Activated CD4-positive, alpha-beta T cell treated with anti-CD3 and anti-CD28 coated beads, Interleukin-2, amount 10 ng/mL, durations not matched to agents 7 days and 5 days (primary cell): ENCODE measurements at regions not wholly inside any gene's neighbourhood (a gene's known extent, or its start where the extent isn't known, plus 50 kb on each side); places are given as distances from the start of the nearest gene placed in this dataset.

Source experiments
- CTCF ChIA-PET: fragments of 350-600 bp; sonication (Branson Sonifier 250); formaldehyde crosslinking; loops from one replicate; lab custom pipeline; 2021; ENCODE audit warnings: antibody characterized with exemption; lab: Charles Lee
- POLR2A ChIA-PET: fragments of 350-600 bp; sonication (Branson Sonifier 250); formaldehyde crosslinking; loops from one replicate; lab custom pipeline; 2021; ENCODE audit warnings: antibody characterized with exemption; lab: Charles Lee
- DNase-seq: peaks from one replicate; pipeline ENCODE4 v3.0.0-alpha.2; 2020
- H3K27ac Mint-ChIP-seq: one replicate; pipeline ENCODE4 v1.8.0; 2021; ENCODE audit warnings: mild to moderate bottlenecking, moderate library complexity, mixed read lengths
- H3K27me3 Mint-ChIP-seq: one replicate; pipeline ENCODE4 v1.8.0; 2021; ENCODE audit warnings: mixed read lengths
- H3K36me3 Mint-ChIP-seq: one replicate; pipeline ENCODE4 v1.8.0; 2021; ENCODE audit warnings: low read depth, mixed read lengths
- H3K4me1 Mint-ChIP-seq: one replicate; pipeline ENCODE4 v1.8.0; 2021; ENCODE audit warnings: mixed read lengths
- H3K4me3 Mint-ChIP-seq: one replicate; pipeline ENCODE4 v1.8.0; 2021; ENCODE audit warnings: mild to moderate bottlenecking, moderate library complexity, mixed read lengths
- H3K9me3 Mint-ChIP-seq: one replicate; pipeline ENCODE4 v1.8.0; 2021; ENCODE audit warnings: mixed read lengths

DNA sequence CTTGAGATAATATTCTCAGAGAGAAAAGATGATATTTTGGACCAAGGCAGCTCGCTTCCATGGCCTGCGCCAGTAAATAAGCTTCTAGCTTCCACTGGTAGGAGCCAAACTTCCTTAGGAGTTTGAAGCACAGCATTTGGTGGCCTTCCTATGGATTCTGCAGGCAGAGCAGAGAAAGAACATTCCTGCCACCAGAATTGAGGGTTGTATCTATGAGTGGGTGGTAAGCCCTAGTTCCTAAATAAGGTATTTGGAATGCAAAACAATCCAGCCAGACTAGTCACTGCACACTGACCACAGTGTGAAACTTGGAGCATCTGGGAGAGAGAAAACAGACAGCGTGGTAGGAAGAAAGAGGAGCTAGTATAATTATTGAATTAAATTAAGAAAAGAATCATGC lies 54.1 kb upstream of the BCAR3 start:
- Mint-ChIP-seq H3K4me1 (no peaks in the 10 kb centered on the region), H3K36me3 (no peaks in the 10 kb centered on the region), H3K27me3 (no peaks in the 10 kb centered on the region), H3K4me3 (no peak overlapping the region), H3K27ac (no peak overlapping the region), H3K9me3 (no peaks in the 10 kb centered on the region)
- DNase-seq, result no peak
- ChIA-PET POLR2A (no interaction called here), CTCF (interaction anchor here (0.9 to 1.7 kb wide), 5 partner anchors 8 to 117 kb away, joined by 3 to 5 read pairs (median 4); no protein-coding TSS in a partner anchor)

DNA sequence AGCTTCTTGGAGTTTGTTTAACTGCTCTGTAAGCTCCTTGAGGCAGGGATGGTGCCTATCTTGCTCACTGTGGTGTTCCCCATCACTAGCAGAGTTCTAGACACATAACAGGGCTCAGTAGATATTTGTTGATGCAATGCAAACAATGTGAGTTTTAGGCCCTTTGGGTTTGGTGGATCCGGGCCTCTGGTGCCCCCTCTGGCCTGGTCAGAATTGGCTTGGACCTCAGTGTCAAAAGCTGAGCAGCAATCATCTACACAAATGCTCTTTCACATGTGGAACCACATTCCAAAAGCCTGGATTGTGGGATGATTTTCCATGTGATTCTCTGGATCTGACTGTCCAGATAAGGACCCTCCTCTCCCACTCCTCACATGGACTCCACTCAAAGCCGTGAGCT lies 53.4 kb upstream of the BCAR3 start:
- H3K36me3 Mint-ChIP-seq, result no peaks in the 10 kb centered on the region
- ChIA-PET POLR2A (no interaction called here), CTCF (interaction anchor here (0.9 to 1.7 kb wide), 3 partner anchors 9 to 11 kb away, joined by 3 to 4 read pairs (median 4); no protein-coding TSS in a partner anchor)
- no peak overlapping the region for H3K4me3 Mint-ChIP-seq
- no peaks in the 10 kb centered on the region for H3K27me3 Mint-ChIP-seq
- no peaks in the 10 kb centered on the region for H3K9me3 Mint-ChIP-seq
- no peaks in the 10 kb centered on the region for H3K4me1 Mint-ChIP-seq
- no peak for DNase-seq
- no peak overlapping the region for H3K27ac Mint-ChIP-seq

DNA sequence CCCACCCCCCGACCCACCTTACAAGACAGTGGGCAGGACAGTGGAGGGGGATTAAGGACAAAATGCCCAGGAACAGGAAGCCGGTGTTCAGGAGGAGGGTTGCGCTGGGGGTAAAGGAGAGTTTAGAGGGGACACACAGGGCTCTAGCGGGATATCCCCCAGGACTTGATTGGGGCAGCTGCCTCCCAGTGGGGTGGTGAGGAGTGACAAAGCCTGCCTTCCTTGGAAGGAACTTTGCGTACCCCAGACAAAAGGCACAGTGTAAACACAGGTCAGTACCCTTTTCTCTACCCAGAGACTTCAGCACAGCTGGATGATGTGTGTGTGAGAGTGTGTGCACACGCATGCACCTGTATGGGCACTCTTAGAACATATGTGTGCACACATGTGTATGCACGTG lies 51.7 kb upstream of the BCAR3 start:
- H3K9me3 Mint-ChIP-seq, result no peaks in the 10 kb centered on the region
- H3K4me1 Mint-ChIP-seq, result no peaks in the 10 kb centered on the region
- no peak overlapping the region for H3K27ac Mint-ChIP-seq
- no peak overlapping the region for H3K4me3 Mint-ChIP-seq
- CTCF ChIA-PET, result no interaction called here
- H3K36me3 Mint-ChIP-seq, result no peaks in the 10 kb centered on the region
- no peak for DNase-seq
- POLR2A ChIA-PET, result no interaction called here
- H3K27me3 Mint-ChIP-seq, result no peaks in the 10 kb centered on the region

DNA sequence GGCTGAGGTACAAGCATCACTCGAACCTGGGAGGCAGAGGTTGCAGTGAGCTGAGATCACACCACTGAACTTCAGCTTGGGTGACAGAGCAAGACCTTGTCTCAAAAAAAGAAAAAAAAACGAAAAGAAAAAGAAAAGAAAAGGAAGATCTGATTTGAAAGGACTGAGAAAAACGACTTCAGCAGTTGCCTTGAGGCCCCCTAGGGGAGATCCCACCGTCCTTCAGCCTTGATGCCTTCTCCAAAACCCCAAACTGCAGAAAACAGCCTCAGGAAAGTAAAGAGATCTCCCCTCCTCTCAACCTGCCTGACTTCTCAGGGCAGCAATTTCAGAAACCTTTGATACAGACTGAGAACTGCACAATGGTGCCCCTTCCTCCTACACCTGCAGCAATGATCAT lies 50.9 kb upstream of the BCAR3 start:
- Mint-ChIP-seq H3K36me3 (no peaks in the 10 kb centered on the region), H3K27me3 (no peaks in the 10 kb centered on the region), H3K27ac (no peak overlapping the region), H3K9me3 (no peaks in the 10 kb centered on the region), H3K4me3 (no peak overlapping the region), H3K4me1 (no peaks in the 10 kb centered on the region)
- no peak for DNase-seq
- CTCF ChIA-PET, result interaction anchor here (1.2 kb wide), 1 partner anchor 20 kb away, joined by 3 read pairs; no protein-coding TSS in a partner anchor
- POLR2A ChIA-PET, result no interaction called here
